Fibroblast of villous mesenchyme (primary cell): ENCODE measurements at regions not wholly inside any gene's neighbourhood (a gene's known extent, or its start where the extent isn't known, plus 50 kb on each side); places are given as distances from the start of the nearest gene placed in this dataset.

Source experiments
- DNase-seq: peaks from one replicate; pipeline ENCODE4 v3.0.0-alpha.2; 2010; ENCODE audit warnings: low read depth
- H3K4me3 ChIP-seq: 2 replicates; pipeline ENCODE4 v1.5.1; 2011; ENCODE audit warnings: low read depth, mild to moderate bottlenecking, low read length
- CTCF ChIP-seq: IDR thresholded peaks from 2 replicates; pipeline ENCODE4 v1.5.1; 2012; ENCODE audit warnings: low read depth, mild to moderate bottlenecking, low read length; ENCODE audit not compliant: insufficient read depth

- H3K4me3 ChIP-seq, result no peak overlapping the region
- DNase-seq, result no peak
- TF ChIP-seq CTCF, result no peak
Measured at GRCh38 chr1:87200875-87201638, 127.6 kb upstream of the LMO4 start.

GRCh38 chr1:87201768-87202167, 126.9 kb upstream of the LMO4 start:
- TF ChIP-seq CTCF, result no peak
- H3K4me3 ChIP-seq, result no peak overlapping the region
- no peak for DNase-seq

GRCh38 chr1:87202451-87202850, 126.2 kb upstream of the LMO4 start:
- DNase-seq, result no peak
- H3K4me3 ChIP-seq, result no peak overlapping the region
- no peak for TF ChIP-seq CTCF

GRCh38 chr1:87202922-87203655, 125.6 kb upstream of the LMO4 start:
- no peak for DNase-seq
- H3K4me3 ChIP-seq, result no peak overlapping the region
- TF ChIP-seq CTCF, result no peak

- no peak for DNase-seq
- no peak overlapping the region for H3K4me3 ChIP-seq
Measured at GRCh38 chr1:87203904-87204303, 124.8 kb upstream of the LMO4 start.

GRCh38 chr1:87204441-87204840, 124.2 kb upstream of the LMO4 start:
- no peak for TF ChIP-seq CTCF
- H3K4me3 ChIP-seq, result no peak overlapping the region
- no peak for DNase-seq

More at GRCh38 chr1:87203904-87204303, 124.8 kb upstream of the LMO4 start:
- TF ChIP-seq CTCF, result no peak
